Tibial nerve (tissue), 4 donors: ENCODE measurements at regions not wholly inside any gene's neighbourhood (a gene's known extent, or its start where the extent isn't known, plus 50 kb on each side); places are given as distances from the start of the nearest gene placed in this dataset.

Source experiments
- DNase-seq, 2 donors: peaks; one replicate each; pipeline ENCODE4 v3.0.0-alpha.2; 2019; ENCODE audit warnings: low spot score in 2 of 2
- H3K27ac ChIP-seq, 4 donors: fragments of 200-600 bp; sonication (generic) in 3 of 4; one replicate each; pipeline ENCODE4 v1.5.1; 2017 to 2019; ENCODE audit warnings: mild to moderate bottlenecking in 1 of 4
- H3K27me3 ChIP-seq, 2 donors: fragments of 200-600 bp; sonication (generic) in 1 of 2; one replicate each; pipeline versions ENCODE4 v1.5.1 to v1.6.0; 2017 to 2019
- H3K36me3 ChIP-seq, 3 donors: fragments of 200-600 bp; sonication (generic); one replicate each; pipeline ENCODE4 v1.5.1; 2018 to 2019
- H3K4me1 ChIP-seq, 4 donors: fragments of 200-600 bp; sonication (generic) in 3 of 4; one replicate each; pipeline ENCODE4 v1.5.1; 2017 to 2019
- H3K4me3 ChIP-seq, 4 donors: fragments of 200-600 bp; sonication (generic) in 3 of 4; one replicate each; pipeline ENCODE4 v1.5.1; 2017 to 2019; ENCODE audit warnings: mild to moderate bottlenecking in 1 of 4, moderate library complexity in 1 of 4
- H3K9me3 ChIP-seq, 4 donors: fragments of 200-600 bp; sonication (generic) in 3 of 4; one replicate each; pipeline ENCODE4 v1.5.1; 2017 to 2019
- EP300 ChIP-seq, 2 donors: sonication (generic); formaldehyde crosslinking; IDR thresholded peaks; one replicate each; pipeline ENCODE4 v1.6.1; 2017; ENCODE audit warnings: antibody characterized with exemption in 2 of 2, mild to moderate bottlenecking in 1 of 2
- POLR2A ChIP-seq, 2 donors: fragments of 450-650 bp; IDR thresholded peaks; one replicate each; pipeline ENCODE4 v1.6.1; 2017; ENCODE audit warnings: antibody characterized with exemption in 2 of 2, mild to moderate bottlenecking in 2 of 2, moderate library complexity in 2 of 2
- WGBS, 2 donors: methylation state at CpG; one replicate each; pipeline ENCODE4 v1.1.5; 2018; 5-methylcytosine and 5-hydroxymethylcytosine counted together
- TF ChIP-seq, protein P1 (sequence below), 5 experiments: fragments of 200-600 bp in 3 of 5; fragments of 450-650 bp in 2 of 5; sonication (generic) in 3 of 5; IDR thresholded peaks; one replicate each; pipeline ENCODE4 v1.5.1; 2016 to 2019; ENCODE audit warnings: antibody characterized with exemption in 5 of 5, mild to moderate bottlenecking in 3 of 5, moderate library complexity in 2 of 5

DNA sequence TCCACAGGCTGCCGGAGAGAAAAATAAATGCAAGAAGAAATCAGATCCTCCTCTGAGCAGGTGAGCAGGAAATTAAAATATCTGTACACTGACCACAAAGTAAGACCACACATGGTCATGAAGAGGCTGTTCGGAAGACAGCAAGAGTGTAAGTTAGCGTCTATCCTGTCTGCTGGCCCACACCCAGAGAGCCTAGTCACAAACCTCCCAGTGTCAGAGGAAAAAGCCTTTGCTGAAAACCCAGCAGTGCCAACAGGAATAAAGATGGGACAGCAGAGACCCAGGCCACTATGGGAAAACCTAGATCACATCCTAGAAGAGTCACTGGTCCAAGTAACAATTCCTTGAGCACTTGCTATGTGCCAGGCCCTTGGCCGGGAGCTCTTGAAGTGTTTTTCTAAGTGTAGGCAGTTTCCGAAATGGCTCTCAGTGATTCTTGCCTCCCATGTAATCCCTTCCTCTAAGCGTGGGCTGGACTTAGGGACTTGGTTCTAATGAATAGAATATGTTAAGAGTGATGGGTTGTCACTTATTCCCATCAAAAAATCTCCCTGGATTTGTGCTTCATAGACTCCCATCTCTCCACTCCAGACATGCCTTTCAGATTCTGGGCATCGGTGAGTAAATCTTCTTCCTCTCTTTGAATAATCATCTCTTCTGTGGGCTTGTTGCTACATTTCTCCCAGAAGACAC is 110.9 kb upstream of the PKDCC start:
- Histone ChIP-seq H3K27me3 (no peaks in the 10 kb centered on the region), H3K9me3 (peaks cover 0 to 4% (median 0%) of the 10 kb centered on the region in 4 donors), H3K4me3 (no peak overlapping the region), H3K4me1 (peaks cover 4 to 87% (median 23%) of the 10 kb centered on the region in 4 donors), H3K36me3 (no peaks in the 10 kb centered on the region), H3K27ac (peak overlapping the region in 2 of 4 donors; percentile 78 to 80)
- no peak for TF ChIP-seq EP300 (IDR thresholded peaks at IDR 0.05)
- no peak for TF ChIP-seq POLR2A (IDR thresholded peaks at IDR 0.05)
- TF ChIP-seq, protein P1, sequence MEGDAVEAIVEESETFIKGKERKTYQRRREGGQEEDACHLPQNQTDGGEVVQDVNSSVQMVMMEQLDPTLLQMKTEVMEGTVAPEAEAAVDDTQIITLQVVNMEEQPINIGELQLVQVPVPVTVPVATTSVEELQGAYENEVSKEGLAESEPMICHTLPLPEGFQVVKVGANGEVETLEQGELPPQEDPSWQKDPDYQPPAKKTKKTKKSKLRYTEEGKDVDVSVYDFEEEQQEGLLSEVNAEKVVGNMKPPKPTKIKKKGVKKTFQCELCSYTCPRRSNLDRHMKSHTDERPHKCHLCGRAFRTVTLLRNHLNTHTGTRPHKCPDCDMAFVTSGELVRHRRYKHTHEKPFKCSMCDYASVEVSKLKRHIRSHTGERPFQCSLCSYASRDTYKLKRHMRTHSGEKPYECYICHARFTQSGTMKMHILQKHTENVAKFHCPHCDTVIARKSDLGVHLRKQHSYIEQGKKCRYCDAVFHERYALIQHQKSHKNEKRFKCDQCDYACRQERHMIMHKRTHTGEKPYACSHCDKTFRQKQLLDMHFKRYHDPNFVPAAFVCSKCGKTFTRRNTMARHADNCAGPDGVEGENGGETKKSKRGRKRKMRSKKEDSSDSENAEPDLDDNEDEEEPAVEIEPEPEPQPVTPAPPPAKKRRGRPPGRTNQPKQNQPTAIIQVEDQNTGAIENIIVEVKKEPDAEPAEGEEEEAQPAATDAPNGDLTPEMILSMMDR (IDR thresholded peaks at IDR 0.05) = no peak
- no peak for DNase-seq
- WGBS, 2 donors = 54 to 64% methylated on average over 7 of the region's 7 CpGs

DNA sequence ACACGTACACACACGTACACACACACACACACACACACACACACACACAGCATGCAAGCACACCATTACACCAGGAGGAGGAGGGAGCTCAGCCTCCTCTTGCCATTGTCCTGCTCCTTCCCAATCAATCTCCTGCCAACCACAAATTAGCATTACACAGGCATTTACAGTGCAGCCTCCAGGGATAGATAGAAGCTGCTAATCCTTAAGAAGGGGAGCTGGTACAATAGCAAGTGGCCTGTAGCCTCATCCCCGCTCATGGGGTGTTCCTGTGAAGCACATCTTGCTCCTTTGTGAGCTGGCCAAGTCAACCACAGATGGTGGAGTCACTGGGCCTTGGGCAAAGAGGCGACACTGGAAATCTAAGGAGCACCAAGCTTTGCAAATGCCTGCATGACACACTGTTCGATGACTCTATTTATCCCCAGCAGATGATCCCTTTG is 110.3 kb upstream of the PKDCC start:
- no peaks in the 10 kb centered on the region for H3K27me3 ChIP-seq
- WGBS, 2 donors = 73 to 75% methylated on average over 5 of the region's 5 CpGs

DNA sequence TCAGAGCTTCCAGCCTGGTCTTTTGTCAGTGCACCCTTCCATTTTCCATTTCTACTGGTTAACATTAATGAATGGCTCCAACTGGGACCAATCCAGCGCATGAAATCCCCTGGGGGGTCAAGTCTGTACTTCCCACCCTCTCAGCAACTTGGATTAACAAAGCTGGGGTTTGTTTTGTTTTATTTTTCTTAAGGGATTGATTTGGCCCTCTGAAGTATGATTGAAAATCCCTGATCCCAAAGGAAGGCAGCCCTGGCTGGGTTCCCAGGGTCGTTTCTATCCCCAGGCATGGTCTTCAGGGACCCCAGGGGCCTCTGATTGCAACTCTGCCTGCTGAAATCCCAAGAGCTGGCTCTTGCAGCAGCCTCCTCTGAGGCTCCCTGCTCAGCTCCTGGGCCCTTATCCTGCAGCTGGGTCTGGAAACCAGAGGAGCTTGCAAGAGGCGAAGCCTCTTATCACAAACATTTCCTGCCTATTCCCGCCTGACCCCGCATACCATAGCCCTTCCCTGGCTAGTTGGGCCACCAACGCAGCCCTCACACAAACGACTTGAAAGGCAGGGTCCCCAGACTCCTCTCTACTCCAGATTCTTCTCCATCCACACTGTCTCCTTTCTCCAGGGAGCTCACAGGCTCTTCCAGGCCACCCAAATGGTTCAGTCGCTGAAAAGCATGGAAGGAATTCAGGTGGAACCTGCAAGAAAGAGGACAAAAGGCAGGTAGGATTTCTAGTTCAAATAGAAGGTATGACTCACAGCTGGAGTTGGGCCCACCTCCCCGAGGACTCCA is 109.7 kb upstream of the PKDCC start:
- no peak for DNase-seq
- peak overlapping the region in 3 of 4 donors; percentile 31 to 80 (median 78) for H3K27ac ChIP-seq
- TF ChIP-seq, protein P1 (IDR thresholded peaks at IDR 0.05) = no peak
- no peak for TF ChIP-seq EP300 (IDR thresholded peaks at IDR 0.05)
- no peak for TF ChIP-seq POLR2A (IDR thresholded peaks at IDR 0.05)
- no peaks in the 10 kb centered on the region for H3K27me3 ChIP-seq
- no peaks in the 10 kb centered on the region for H3K36me3 ChIP-seq
- peaks cover 0 to 4% (median 0%) of the 10 kb centered on the region in 4 donors for H3K9me3 ChIP-seq
- 36 to 42% methylated on average over 9 of the region's 9 CpGs for WGBS, 2 donors
- peaks cover 4 to 81% (median 20%) of the 10 kb centered on the region in 4 donors for H3K4me1 ChIP-seq
- H3K4me3 ChIP-seq = no peak overlapping the region

More for the DNA sequence above, 110.3 kb upstream of the PKDCC start:
- H3K4me1 ChIP-seq = peaks cover 4 to 81% (median 22%) of the 10 kb centered on the region in 4 donors
- peak overlapping the region in 2 of 4 donors; percentile 78 to 80 for H3K27ac ChIP-seq
- no peaks in the 10 kb centered on the region for H3K36me3 ChIP-seq
- TF ChIP-seq POLR2A (IDR thresholded peaks at IDR 0.05) (no peak), EP300 (IDR thresholded peaks at IDR 0.05) (no peak)
- TF ChIP-seq, protein P1 (IDR thresholded peaks at IDR 0.05) = no peak
- DNase-seq = no peak
- no peak overlapping the region for H3K4me3 ChIP-seq
- H3K9me3 ChIP-seq = peaks cover 0 to 4% (median 0%) of the 10 kb centered on the region in 4 donors

DNA sequence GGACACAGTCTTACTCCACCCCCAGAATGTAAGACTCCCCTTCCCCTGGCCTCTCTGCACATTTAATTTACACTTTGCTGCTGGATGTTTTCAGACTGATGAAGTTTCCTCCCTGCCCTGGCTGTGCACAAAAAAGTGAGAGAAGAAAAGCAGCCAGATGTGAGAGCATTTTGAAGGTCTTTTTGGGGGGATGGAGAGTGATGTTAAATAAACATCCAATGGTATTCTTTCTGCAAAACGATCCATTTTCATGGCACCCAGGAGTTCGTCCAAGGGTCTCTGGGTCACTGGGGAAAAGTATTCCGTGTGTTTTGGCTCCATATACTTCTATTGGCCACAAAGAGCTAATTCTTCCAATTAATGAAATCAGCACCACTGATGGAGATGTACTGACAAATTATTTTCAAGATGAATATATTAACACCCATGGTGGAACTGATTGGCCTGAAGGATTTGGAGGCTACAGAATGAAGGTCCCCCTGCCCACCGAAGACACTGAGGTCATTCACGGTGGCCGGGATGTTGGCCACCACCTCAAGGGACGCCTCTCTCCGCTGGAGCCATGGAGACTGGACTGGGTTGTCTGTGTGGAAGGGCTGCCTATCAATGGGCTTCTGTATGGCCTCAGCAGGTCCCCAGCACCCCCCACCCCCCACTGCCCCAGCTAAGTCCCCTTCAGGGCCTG is 107.6 kb upstream of the PKDCC start:
- peaks cover 0 to 72% (median 13%) of the 10 kb centered on the region in 4 donors for H3K4me1 ChIP-seq
- peaks cover 0 to 4% (median 0%) of the 10 kb centered on the region in 4 donors for H3K9me3 ChIP-seq
- H3K27me3 ChIP-seq = no peaks in the 10 kb centered on the region
- H3K27ac ChIP-seq = peak overlapping the region in 3 of 4 donors; percentile 30 to 88 (median 80)
- TF ChIP-seq, protein P1 (IDR thresholded peaks at IDR 0.05) = no peak
- TF ChIP-seq EP300 (IDR thresholded peaks at IDR 0.05) (no peak), POLR2A (IDR thresholded peaks at IDR 0.05) (no peak)
- H3K36me3 ChIP-seq = no peaks in the 10 kb centered on the region
- DNase-seq = no peak
- WGBS, 2 donors = 21 to 34% methylated on average over 8 of the region's 8 CpGs
- H3K4me3 ChIP-seq = no peak overlapping the region
